ENCODE measurements at regions not wholly inside any gene's neighbourhood (a gene's known extent, or its start where the extent isn't known, plus 50 kb on each side); places are given as distances from the start of the nearest gene placed in this dataset.

GRCh38 chr11:80826808-80827207, 1386.0 kb upstream of the TENM4 start:
- TF ChIP-seq CTCF (IDR thresholded peaks at IDR 0.05; ENCODE audit: low read length) (no peak), EZH2 (IDR thresholded peaks at IDR 0.05; ENCODE audit: borderline replicate concordance, low read length) (no peak)

Data from OCI-LY1 (cell line).